HEK293 (cell line): ENCODE measurements at regions not wholly inside any gene's neighbourhood (a gene's known extent, or its start where the extent isn't known, plus 50 kb on each side); places are given as distances from the start of the nearest gene placed in this dataset.

Experiments
- CTCF ChIA-PET: fragments of 350-600 bp; formaldehyde crosslinking; extraction: SDS; loops from one replicate; lab custom pipeline; 2021; ENCODE audit warnings: antibody characterized with exemption; lab: Yijun Ruan, JAX
- POLR2A ChIA-PET: fragments of 300-600 bp; formaldehyde crosslinking; extraction: SDS; loops from one replicate; lab custom pipeline; 2020; ENCODE audit warnings: antibody characterized with exemption, inconsistent platforms; lab: Yijun Ruan, JAX
- H3K27ac ChIP-seq: fragments of 200-500 bp; sonication (Bioruptor generic); 2 replicates; pipeline ENCODE4 v1.5.1; 2014; ENCODE audit warnings: low read depth, low read length, control low read depth, inconsistent platforms; ENCODE audit errors: extremely low read depth
- H3K36me3 ChIP-seq, 2 experiments: fragments of 200-500 bp in 1 of 2; sonication (Bioruptor generic) in 1 of 2; 1 replicate in 1 of 2; 2 replicates in 1 of 2; pipeline ENCODE4 v1.5.1; 2014 to 2017; ENCODE audit warnings: inconsistent platforms in 2 of 2, low read length in 2 of 2; ENCODE audit not compliant: control insufficient read depth in 2 of 2, insufficient read depth in 1 of 2
- H3K4me1 ChIP-seq: fragments of 200-500 bp; sonication (Bioruptor generic); 2 replicates; pipeline ENCODE4 v1.5.1; 2014; ENCODE audit warnings: mild to moderate bottlenecking, low read length, inconsistent platforms; ENCODE audit not compliant: control insufficient read depth, insufficient read depth
- H3K4me3 ChIP-seq: 2 replicates; pipeline ENCODE4 v1.5.1; 2011; ENCODE audit warnings: low read depth, mild to moderate bottlenecking, control low read depth, low read length, moderate library complexity
- H3K9me3 ChIP-seq: fragments of 200-500 bp; sonication (Bioruptor generic); 2 replicates; pipeline ENCODE4 v1.5.1; 2014; ENCODE audit warnings: low read depth, low read length, inconsistent platforms; ENCODE audit not compliant: control insufficient read depth, insufficient read depth
- BCL6B ChIP-seq: fragments of 450-650 bp; formaldehyde crosslinking; IDR thresholded peaks from 2 replicates; pipeline ENCODE4 v1.5.1; 2017; ENCODE audit warnings: missing biosample characterization, missing genetic modification characterization
- ELK4 ChIP-seq: IDR thresholded peaks from 2 replicates; pipeline ENCODE4 v1.6.1; 2011; ENCODE audit warnings: mild to moderate bottlenecking, low read depth, low read length, borderline replicate concordance
- IKZF3 ChIP-seq: fragments of 450-650 bp; IDR thresholded peaks from 2 replicates; pipeline ENCODE4 v1.5.0; 2018; ENCODE audit warnings: missing biosample characterization, mild to moderate bottlenecking, missing genetic modification characterization, moderate library complexity
- PRDM4 ChIP-seq: fragments of 450-650 bp; formaldehyde crosslinking; IDR thresholded peaks from 2 replicates; pipeline ENCODE4 v1.5.1; 2017; ENCODE audit warnings: missing biosample characterization, missing genetic modification characterization
- TRIM28 ChIP-seq: IDR thresholded peaks from 2 replicates; pipeline ENCODE4 v1.6.1; 2011; ENCODE audit warnings: low read length, control low read depth, borderline replicate concordance
- ZBTB48 ChIP-seq: fragments of 450-650 bp; formaldehyde crosslinking; IDR thresholded peaks from 2 replicates; pipeline ENCODE4 v1.5.1; 2016; ENCODE audit warnings: missing biosample characterization, missing genetic modification characterization
- ZNF10 ChIP-seq: fragments of 450-650 bp; formaldehyde crosslinking; IDR thresholded peaks from 2 replicates; pipeline ENCODE4 v1.5.1; 2017; ENCODE audit warnings: missing biosample characterization, missing genetic modification characterization
- ZNF138 ChIP-seq: fragments of 450-650 bp; formaldehyde crosslinking; IDR thresholded peaks from 2 replicates; pipeline ENCODE4 v1.5.1; 2016; ENCODE audit warnings: missing biosample characterization, missing genetic modification characterization, borderline replicate concordance
- ZNF155 ChIP-seq: fragments of 450-650 bp; formaldehyde crosslinking; IDR thresholded peaks from 2 replicates; pipeline ENCODE4 v1.5.1; 2016; ENCODE audit warnings: missing biosample characterization, missing genetic modification characterization
- ZNF2 ChIP-seq: fragments of 450-650 bp; formaldehyde crosslinking; IDR thresholded peaks from 2 replicates; pipeline ENCODE4 v1.5.1; 2016; ENCODE audit warnings: missing biosample characterization, missing genetic modification characterization
- ZNF239 ChIP-seq: fragments of 450-650 bp; formaldehyde crosslinking; IDR thresholded peaks from 2 replicates; pipeline ENCODE4 v1.5.1; 2016; ENCODE audit warnings: missing biosample characterization, missing genetic modification characterization
- ZNF324 ChIP-seq: fragments of 450-650 bp; formaldehyde crosslinking; IDR thresholded peaks from 2 replicates; pipeline ENCODE4 v1.5.1; 2016; ENCODE audit warnings: missing biosample characterization, missing genetic modification characterization
- ZNF426 ChIP-seq: fragments of 450-650 bp; formaldehyde crosslinking; IDR thresholded peaks from 2 replicates; pipeline ENCODE4 v1.5.1; 2017; ENCODE audit warnings: missing biosample characterization, missing genetic modification characterization, mild to moderate bottlenecking, inconsistent platforms, moderate library complexity
- ZNF513 ChIP-seq: fragments of 450-650 bp; IDR thresholded peaks from 2 replicates; pipeline ENCODE4 v1.5.1; 2018; ENCODE audit warnings: missing biosample characterization, missing genetic modification characterization
- ZNF544 ChIP-seq: fragments of 450-650 bp; formaldehyde crosslinking; IDR thresholded peaks from 2 replicates; pipeline ENCODE4 v1.5.0; 2017; ENCODE audit warnings: missing biosample characterization, missing genetic modification characterization
- ZNF560 ChIP-seq: fragments of 450-650 bp; formaldehyde crosslinking; IDR thresholded peaks from 2 replicates; pipeline ENCODE4 v1.5.1; 2017; ENCODE audit warnings: missing biosample characterization, missing genetic modification characterization, borderline replicate concordance
- ZNF561 ChIP-seq: fragments of 450-650 bp; IDR thresholded peaks from 2 replicates; pipeline ENCODE4 v1.5.1; 2018; ENCODE audit warnings: missing biosample characterization, missing genetic modification characterization, borderline replicate concordance
- ZNF585B ChIP-seq: fragments of 450-650 bp; formaldehyde crosslinking; IDR thresholded peaks from 2 replicates; pipeline ENCODE4 v1.5.1; 2016; ENCODE audit warnings: missing biosample characterization, missing genetic modification characterization
- ZNF596 ChIP-seq: fragments of 450-650 bp; IDR thresholded peaks from 2 replicates; pipeline ENCODE4 v1.5.0; 2018; ENCODE audit warnings: missing biosample characterization, mild to moderate bottlenecking, missing genetic modification characterization, moderate library complexity

GRCh38 chr5:101721543-101721942, 574.5 kb downstream of the SLCO4C1 start:
- H3K4me1 ChIP-seq: no peaks in the 10 kb centered on the region
- no peaks in the 10 kb centered on the region for H3K36me3 ChIP-seq
- H3K27ac ChIP-seq: no peak overlapping the region
- ChIA-PET POLR2A (no interaction called here), CTCF (no interaction called here)
- TF ChIP-seq ZNF585B (tag by site-specific recombination) (no peak), ZNF239 (tag by site-specific recombination) (no peak)
- H3K9me3 ChIP-seq: no peaks in the 10 kb centered on the region
- no peak overlapping the region for H3K4me3 ChIP-seq

- Histone ChIP-seq H3K9me3 (no peaks in the 10 kb centered on the region), H3K4me1 (no peaks in the 10 kb centered on the region), H3K27ac (no peak overlapping the region), H3K4me3 (no peak overlapping the region), H3K36me3 (no peaks in the 10 kb centered on the region)
- POLR2A ChIA-PET: no interaction called here
- TF ChIP-seq ZNF138 (tag by site-specific recombination) (no peak), ZNF560 (tag by site-specific recombination) (no peak), ZBTB48 (tag by site-specific recombination) (no peak), ZNF10 (tag by site-specific recombination) (no peak), ZNF544 (tag by site-specific recombination) (no peak), ZNF596 (no peak), BCL6B (tag by site-specific recombination) (no peak), ZNF426 (tag by site-specific recombination) (no peak), ZNF324 (tag by site-specific recombination) (no peak), ZNF155 (tag by site-specific recombination) (no peak), PRDM4 (tag by site-specific recombination) (no peak), ZNF2 (no peak), ZNF561 (tag by site-specific recombination) (no peak), ELK4 (no peak)
- CTCF ChIA-PET: no interaction called here
Measured at GRCh38 chr5:101720033-101720432, 576.1 kb downstream of the SLCO4C1 start.

GRCh38 chr5:101717721-101718120, 578.4 kb downstream of the SLCO4C1 start:
- no peaks in the 10 kb centered on the region for H3K36me3 ChIP-seq
- no peaks in the 10 kb centered on the region for H3K9me3 ChIP-seq
- POLR2A ChIA-PET: no interaction called here
- no peaks in the 10 kb centered on the region for H3K4me1 ChIP-seq
- CTCF ChIA-PET: interaction anchor here (1.0 kb wide), 1 partner anchor 39 kb away, joined by 3 read pairs; no protein-coding TSS in a partner anchor
- H3K4me3 ChIP-seq: no peak overlapping the region
- TF ChIP-seq TRIM28 (no peak), IKZF3 (tag by site-specific recombination) (no peak), ZNF513 (tag by site-specific recombination) (no peak)
- no peak overlapping the region for H3K27ac ChIP-seq
